H1 (cell line): ENCODE measurements at regions not wholly inside any gene's neighbourhood (a gene's known extent, or its start where the extent isn't known, plus 50 kb on each side); places are given as distances from the start of the nearest gene placed in this dataset.

Source experiments
- CTCF ChIA-PET: fragments of 300-600 bp; sonication (Branson Sonifier 250); formaldehyde crosslinking; loops from one replicate; lab custom pipeline; 2021; ENCODE audit not compliant: partially characterized antibody; lab: Charles Lee
- POLR2A ChIA-PET: fragments of 300-600 bp; sonication (Branson Sonifier 250); formaldehyde crosslinking; loops from one replicate; lab custom pipeline; 2021; ENCODE audit warnings: inconsistent platforms; ENCODE audit not compliant: partially characterized antibody; lab: Charles Lee
- DNase-seq, 2 experiments: peaks; one replicate each; pipeline versions ENCODE4 v3.0.0 to v3.0.0-alpha.2; 2010 to 2022; ENCODE audit warnings: low spot score in 2 of 2, low read depth in 1 of 2, mixed read lengths in 1 of 2
- FAIRE-seq: peaks from 2 replicates; lab custom pipeline; 2011; peaks lifted over from hg19 to GRCh38; lab: Jason Lieb, UNC
- H2AFZ ChIP-seq: 2 replicates; pipeline ENCODE4 v1.8.1; 2012; ENCODE audit warnings: low read length, inconsistent platforms
- H2AK5ac ChIP-seq: 2 replicates; pipeline ENCODE4 v1.6.1; 2013; ENCODE audit warnings: low read depth, low read length
- H2BK120ac ChIP-seq: replicated peaks from 2 replicates; pipeline ENCODE3; 2013; ENCODE audit warnings: low read depth, low read length, inconsistent platforms
- H2BK12ac ChIP-seq: 2 replicates; pipeline ENCODE4 v1.6.1; 2013; ENCODE audit warnings: low read depth, low read length
- H2BK15ac ChIP-seq: 2 replicates; pipeline ENCODE4 v1.6.1; 2013; ENCODE audit warnings: low read length
- H2BK20ac ChIP-seq: 2 replicates; pipeline ENCODE4 v1.6.1; 2013; ENCODE audit warnings: low read length
- H2BK5ac ChIP-seq: 2 replicates; pipeline ENCODE4 v1.6.1; 2013; ENCODE audit warnings: low read depth, low read length
- H3K14ac ChIP-seq: 2 replicates; pipeline ENCODE4 v1.6.1; 2013; ENCODE audit warnings: inconsistent platforms; ENCODE audit not compliant: insufficient read length
- H3K18ac ChIP-seq: 2 replicates; pipeline ENCODE4 v1.6.1; 2013; ENCODE audit warnings: low read length; ENCODE audit errors: extremely low read depth
- H3K23ac ChIP-seq: 2 replicates; pipeline ENCODE4 v1.6.1; 2013; ENCODE audit warnings: inconsistent platforms; ENCODE audit not compliant: insufficient read length
- H3K23me2 ChIP-seq: 2 replicates; pipeline ENCODE4 v1.6.1; 2013; ENCODE audit warnings: low read depth, low read length
- H3K27ac ChIP-seq: 2 replicates; pipeline ENCODE4 v1.6.1; 2011; ENCODE audit warnings: low read depth, low read length, inconsistent platforms
- H3K27me3 ChIP-seq, 4 experiments: replicated peaks in 1 of 4; 1 replicate in 1 of 4; 2 replicates in 3 of 4; pipeline versions ENCODE4 v1.6.1 to v1.8.1; 2011 to 2013; ENCODE audit warnings: low read length in 3 of 4, mild to moderate bottlenecking in 3 of 4, inconsistent platforms in 2 of 4, mixed read lengths in 2 of 4, moderate library complexity in 1 of 4; ENCODE audit not compliant: control insufficient read depth in 3 of 4, insufficient read depth in 3 of 4; ENCODE audit errors: extremely low read depth in 1 of 4
- H3K36me3 ChIP-seq, 4 experiments: 2 replicates each; pipeline versions ENCODE4 v1.6.1 to v1.8.1; 2011 to 2013; ENCODE audit warnings: mild to moderate bottlenecking in 4 of 4, low read length in 3 of 4, moderate library complexity in 2 of 4, control low read depth in 1 of 4, inconsistent platforms in 1 of 4; ENCODE audit not compliant: insufficient read depth in 4 of 4, control insufficient read depth in 2 of 4
- H3K4ac ChIP-seq: replicated peaks from 2 replicates; pipeline ENCODE3; 2013; ENCODE audit warnings: low read length, low read depth, mixed read lengths, inconsistent platforms; ENCODE audit not compliant: insufficient read length
- H3K4me1 ChIP-seq, 4 experiments: replicated peaks in 1 of 4; 1 replicate in 1 of 4; 2 replicates in 3 of 4; pipeline versions ENCODE4 v1.6.1 to v1.8.1; 2011 to 2013; ENCODE audit warnings: low read length in 3 of 4, inconsistent platforms in 2 of 4, mixed read lengths in 1 of 4; ENCODE audit not compliant: insufficient read depth in 4 of 4, control insufficient read depth in 3 of 4
- H3K4me2 ChIP-seq, 2 experiments: 2 replicates each; pipeline versions ENCODE4 v1.6.1 to v1.8.1; 2011 to 2013; ENCODE audit warnings: low read depth in 2 of 2, low read length in 2 of 2, control low read depth in 1 of 2, inconsistent platforms in 1 of 2, mild to moderate bottlenecking in 1 of 2; ENCODE audit not compliant: insufficient read depth in 1 of 2
- H3K4me3 ChIP-seq, 4 experiments: fragments of 200-600, 300-600 bp in 1 of 4; sonication (generic), shearing (Covaris generic), sonication (Bioruptor Twin) in 1 of 4; 2 replicates each; pipeline versions ENCODE4 v1.5.1 to v1.8.1; 2011 to 2016; ENCODE audit warnings: low read length in 4 of 4, low read depth in 3 of 4, control low read depth in 2 of 4, inconsistent platforms in 2 of 4, mild to moderate bottlenecking in 2 of 4, mixed read lengths in 1 of 4, moderate library complexity in 1 of 4; ENCODE audit not compliant: insufficient read depth in 2 of 4; ENCODE audit errors: extremely low read depth in 1 of 4
- H3K56ac ChIP-seq: replicated peaks from 2 replicates; pipeline ENCODE3; 2013; ENCODE audit warnings: low read depth, mild to moderate bottlenecking, mixed read lengths, low read length, inconsistent platforms; ENCODE audit not compliant: insufficient read length
- H3K79me1 ChIP-seq: 2 replicates; pipeline ENCODE4 v1.6.1; 2013; ENCODE audit warnings: low read depth, low read length, control low read depth
- H3K79me2 ChIP-seq, 2 experiments: 2 replicates each; pipeline versions ENCODE4 v1.6.1 to v1.8.1; 2012 to 2013; ENCODE audit warnings: low read length in 2 of 2, mild to moderate bottlenecking in 2 of 2, inconsistent platforms in 1 of 2; ENCODE audit not compliant: insufficient read depth in 2 of 2, control insufficient read depth in 1 of 2
- H3K9ac ChIP-seq, 4 experiments: replicated peaks in 1 of 4; 1 replicate in 1 of 4; 2 replicates in 3 of 4; pipeline versions ENCODE4 v1.6.1 to v1.8.1; 2011 to 2013; ENCODE audit warnings: low read depth in 3 of 4, low read length in 3 of 4, control low read depth in 2 of 4, mild to moderate bottlenecking in 2 of 4, moderate library complexity in 2 of 4, inconsistent platforms in 1 of 4; ENCODE audit errors: extremely low read depth in 1 of 4
- H3K9me3 ChIP-seq, 2 experiments: 2 replicates each; pipeline versions ENCODE4 v1.6.1 to v1.8.1; 2012 to 2013; ENCODE audit warnings: mild to moderate bottlenecking in 2 of 2, moderate library complexity in 2 of 2, control low read depth in 1 of 2, inconsistent platforms in 1 of 2, low read depth in 1 of 2, low read length in 1 of 2, mixed read lengths in 1 of 2; ENCODE audit not compliant: insufficient read depth in 2 of 2
- H4K20me1 ChIP-seq, 2 experiments: replicated peaks in 1 of 2; 2 replicates each; pipeline versions ENCODE3 to v1.8.1; 2011 to 2013; ENCODE audit warnings: inconsistent platforms in 2 of 2, low read length in 2 of 2, mild to moderate bottlenecking in 1 of 2; ENCODE audit not compliant: insufficient read depth in 2 of 2, control insufficient read depth in 1 of 2
- H4K5ac ChIP-seq: 2 replicates; pipeline ENCODE4 v1.6.1; 2013; ENCODE audit warnings: low read length, low read depth, mixed read lengths, inconsistent platforms; ENCODE audit not compliant: insufficient read length
- H4K8ac ChIP-seq: 2 replicates; pipeline ENCODE4 v1.8.0; 2013; ENCODE audit warnings: mild to moderate bottlenecking, moderate library complexity, low read length, inconsistent platforms; ENCODE audit not compliant: insufficient read depth; ENCODE audit errors: extremely low read depth
- H4K91ac ChIP-seq: replicated peaks from 2 replicates; pipeline ENCODE3; 2013; ENCODE audit warnings: low read length, mixed read lengths, inconsistent platforms; ENCODE audit not compliant: insufficient read length
- BACH1 ChIP-seq: IDR thresholded peaks from 2 replicates; pipeline ENCODE4 v1.6.1; 2012; ENCODE audit warnings: low read length, improper control_type of control experiment
- EGR1 ChIP-seq: IDR thresholded peaks from 2 replicates; pipeline ENCODE4 v1.6.1; 2011; ENCODE audit warnings: low read depth, low read length, borderline replicate concordance
- HDAC2 ChIP-seq, 2 experiments: fragments of 300-600 bp in 1 of 2; sonication (generic) in 1 of 2; IDR thresholded peaks; 2 replicates each; pipeline ENCODE4 v1.6.1; 2011 to 2012; ENCODE audit warnings: low read depth in 2 of 2, low read length in 2 of 2, mild to moderate bottlenecking in 2 of 2, moderate library complexity in 2 of 2, borderline replicate concordance in 1 of 2, inconsistent platforms in 1 of 2
- MAX ChIP-seq: IDR thresholded peaks from 2 replicates; pipeline ENCODE4 v1.6.1; 2012; ENCODE audit warnings: inconsistent platforms
- POLR2AphosphoS5 ChIP-seq: IDR thresholded peaks from 2 replicates; pipeline ENCODE4 v1.6.1; 2011; ENCODE audit warnings: low read depth, low read length
- RFX5 ChIP-seq: IDR thresholded peaks from 2 replicates; pipeline ENCODE4 v1.6.1; 2011; ENCODE audit warnings: low read depth, low read length, improper control_type of control experiment, borderline replicate concordance
- SIN3A ChIP-seq, 2 experiments: IDR thresholded peaks in 1 of 2; conservative IDR thresholded peaks in 1 of 2; 2 replicates each; pipeline ENCODE4 v1.6.1; 2011 to 2012; ENCODE audit warnings: low read length in 2 of 2, improper control_type of control experiment in 1 of 2, low read depth in 1 of 2, mild to moderate bottlenecking in 1 of 2
- SIX5 ChIP-seq: IDR thresholded peaks from 2 replicates; pipeline ENCODE4 v1.6.1; 2011; ENCODE audit warnings: mild to moderate bottlenecking, low read depth, low read length
- TBP ChIP-seq: IDR thresholded peaks from 2 replicates; pipeline ENCODE4 v1.6.1; 2011; ENCODE audit warnings: low read depth, low read length, improper control_type of control experiment
- ZNF274 ChIP-seq: IDR thresholded peaks from 2 replicates; pipeline ENCODE4 v1.7.0; 2012; ENCODE audit warnings: low read length, borderline replicate concordance; ENCODE audit errors: extremely low read depth
- WGBS, 2 experiments: shearing (Covaris generic) in 1 of 2; methylation state at CpG; one replicate each; pipeline versions ENCODE4 v1.1.6 to v1.1.7; 2013 to 2015; ENCODE audit warnings: low lambda C conversion rate in 2 of 2, mixed read lengths in 2 of 2, inconsistent platforms in 1 of 2, low coverage in 1 of 2, missing lambda C conversion rate in 1 of 2; ENCODE audit not compliant: insufficient replicate concordance in 2 of 2, insufficient coverage in 1 of 2, insufficient read length in 1 of 2; ENCODE audit errors: extremely low coverage in 1 of 2, missing lambda C conversion rate in 1 of 2; 5-methylcytosine and 5-hydroxymethylcytosine counted together

GRCh38 chr4:1559896-1560650 is 124.0 kb downstream of the FAM53A start:
- Histone ChIP-seq H2AK5ac (no peak overlapping the region), H4K8ac (no peak overlapping the region), H3K4me3 (no peak overlapping the region), H2BK15ac (no peak overlapping the region), H2AFZ (no peak overlapping the region), H3K27me3 (no peaks in the 10 kb centered on the region), H2BK120ac (no peak overlapping the region), H3K27ac (no peak overlapping the region), H2BK5ac (no peak overlapping the region), H3K79me2 (no peaks in the 10 kb centered on the region), H3K23ac (no peak overlapping the region), H3K4me1 (no peaks in the 10 kb centered on the region), H2BK12ac (no peak overlapping the region), H4K91ac (no peak overlapping the region), H3K4me2 (no peak overlapping the region), H3K9ac (no peak overlapping the region), H3K14ac (no peak overlapping the region), H4K20me1 (no peaks in the 10 kb centered on the region), H3K18ac (no peak overlapping the region), H3K4ac (peak overlapping the region; percentile 51), H3K9me3 (no peaks in the 10 kb centered on the region; a peak in 1 of 4 replicates), H4K5ac (no peak overlapping the region), H3K23me2 (no peaks in the 10 kb centered on the region), H3K56ac (no peak overlapping the region), H2BK20ac (no peak overlapping the region), H3K36me3 (no peaks in the 10 kb centered on the region), H3K79me1 (no peaks in the 10 kb centered on the region)
- DNase-seq (no peak), FAIRE-seq (no peak)
- 90% methylated on average over 38 of the region's 40 CpGs; no CpG with 5 or more reads in 1 of the 2 experiments for WGBS, 2 experiments
- CTCF ChIA-PET = interaction anchor here (0.6 to 1.8 kb wide), 4 partner anchors 11 to 414 kb away, joined by 3 to 13 read pairs (median 3); no protein-coding TSS in a partner anchor
- POLR2A ChIA-PET = interaction anchor here (0.6 to 1.0 kb wide), 2 partner anchors 13 to 22 kb away, joined by 3 to 4 read pairs; no protein-coding TSS in a partner anchor
- TF ChIP-seq POLR2AphosphoS5 (no peak), MAX (no peak), RFX5 (no peak), BACH1 (no peak), SIN3A (conservative IDR thresholded peaks at IDR 0.05 in 1 of 2, IDR thresholded peaks at IDR 0.05 in 1 of 2; ENCODE audit: low read depth in 1 of 2, low read length in 2 of 2) (no peak), HDAC2 (IDR thresholded peaks at IDR 0.05; ENCODE audit: borderline replicate concordance in 1 of 2, low read depth in 2 of 2, low read length in 2 of 2) (no peak), EGR1 (no peak), ZNF274 (no peak), TBP (no peak), SIX5 (no peak)
